HG02973 (cell line): ENCODE measurements at regions not wholly inside any gene's neighbourhood (a gene's known extent, or its start where the extent isn't known, plus 50 kb on each side); places are given as distances from the start of the nearest gene placed in this dataset.

ENCODE experiments used
- ATAC-seq: cut with Tn5 transposase; IDR thresholded peaks from one replicate; pipeline ENCODE4 v1.9.1; 2021; ENCODE audit warnings: moderate library complexity; ENCODE audit not compliant: unreplicated experiment

GRCh38 chr10:7478727-7479457, 68.1 kb upstream of the SFMBT2 start:
- no peak for ATAC-seq

GRCh38 chr10:7477538-7478334, 66.9 kb upstream of the SFMBT2 start:
- no peak for ATAC-seq

- no peak for ATAC-seq
Measured at GRCh38 chr10:7475939-7476338, 65.1 kb upstream of the SFMBT2 start.

- ATAC-seq: no peak
Measured at GRCh38 chr10:7475046-7475911, 64.4 kb upstream of the SFMBT2 start.

- ATAC-seq: no peak
Measured at GRCh38 chr10:7474388-7474787, 63.6 kb upstream of the SFMBT2 start.

GRCh38 chr10:7473474-7473873, 62.6 kb upstream of the SFMBT2 start:
- no peak for ATAC-seq

- ATAC-seq: peak; percentile 87
Measured at GRCh38 chr10:7471720-7472367, 61.0 kb upstream of the SFMBT2 start.

GRCh38 chr10:7470371-7470770, 59.5 kb upstream of the SFMBT2 start:
- ATAC-seq: no peak

GRCh38 chr10:7467031-7467667, 56.3 kb upstream of the SFMBT2 start:
- ATAC-seq: no peak

GRCh38 chr10:7464691-7465090, 53.9 kb upstream of the SFMBT2 start:
- no peak for ATAC-seq
